ENCODE measurements at regions not wholly inside any gene's neighbourhood (a gene's known extent, or its start where the extent isn't known, plus 50 kb on each side); places are given as distances from the start of the nearest gene placed in this dataset.
"Not testable (repeated sequence)": the region's sequence is repeated elsewhere in the genome, so short reads cannot be mapped to it uniquely, and the experiment has no call there.

GRCh38 chr5:3091040-3091774 is 339.7 kb upstream of the IRX2 start:
- no peak for DNase-seq
- Mint-ChIP-seq H3K27me3 (no peaks in the 10 kb centered on the region), H3K36me3 (ENCODE audit: low read depth) (no peaks in the 10 kb centered on the region), H3K4me3 (no peak overlapping the region), H3K4me1 (no peaks in the 10 kb centered on the region), H3K9me3 (ENCODE audit: low read depth) (peaks cover 2% of the 10 kb centered on the region), H3K27ac (no peak overlapping the region)
- ChIA-PET POLR2A (no interaction called here), CTCF (interaction anchor here (0.7 kb wide), 1 partner anchor 590 kb away, joined by 3 read pairs; no protein-coding TSS in a partner anchor)
- ATAC-seq: no peak
- intact Hi-C loops (cut with DNase I, micrococcal nuclease): no loop called here

GRCh38 chr5:3090305-3090704 is 338.8 kb upstream of the IRX2 start:
- H3K9me3 Mint-ChIP-seq (ENCODE audit: low read depth); H3K4me3 Mint-ChIP-seq; DNase-seq; ATAC-seq; H3K4me1 Mint-ChIP-seq; H3K27ac Mint-ChIP-seq; POLR2A ChIA-PET; CTCF ChIA-PET; intact Hi-C loops (cut with DNase I, micrococcal nuclease); H3K36me3 Mint-ChIP-seq (ENCODE audit: low read depth); H3K27me3 Mint-ChIP-seq: not testable (repeated sequence)

DNA sequence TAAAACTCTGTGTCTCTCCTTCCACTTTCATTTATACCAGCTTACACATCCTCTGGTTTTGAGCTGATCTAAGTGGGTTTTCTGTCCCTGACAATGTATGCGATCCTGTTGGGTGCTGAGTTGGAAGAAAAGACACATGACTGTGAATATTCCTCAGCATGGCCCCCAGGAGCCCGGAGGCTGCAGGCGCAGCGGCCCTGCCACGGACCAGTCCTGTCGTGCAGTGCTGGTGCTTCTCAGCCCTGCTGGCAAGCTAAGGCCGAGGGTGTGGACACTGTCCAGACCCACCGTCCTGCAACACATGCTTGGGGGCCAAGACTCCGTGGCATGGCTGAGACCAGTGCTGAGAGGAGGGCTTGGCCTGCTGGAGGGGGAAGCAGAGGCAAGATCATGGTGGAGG is 328.9 kb upstream of the IRX2 start:
- H3K9me3 Mint-ChIP-seq (ENCODE audit: low read depth): peaks cover 15% of the 10 kb centered on the region
- H3K27ac Mint-ChIP-seq: no peak overlapping the region
- no peaks in the 10 kb centered on the region for H3K27me3 Mint-ChIP-seq
- intact Hi-C loops (cut with DNase I, micrococcal nuclease): no loop called here
- no peak overlapping the region for H3K4me3 Mint-ChIP-seq
- ChIA-PET CTCF (no interaction called here), POLR2A (no interaction called here)
- ATAC-seq (no peak), DNase-seq (no peak)
- H3K36me3 Mint-ChIP-seq (ENCODE audit: low read depth): peaks cover 1% of the 10 kb centered on the region
- no peaks in the 10 kb centered on the region for H3K4me1 Mint-ChIP-seq

DNA sequence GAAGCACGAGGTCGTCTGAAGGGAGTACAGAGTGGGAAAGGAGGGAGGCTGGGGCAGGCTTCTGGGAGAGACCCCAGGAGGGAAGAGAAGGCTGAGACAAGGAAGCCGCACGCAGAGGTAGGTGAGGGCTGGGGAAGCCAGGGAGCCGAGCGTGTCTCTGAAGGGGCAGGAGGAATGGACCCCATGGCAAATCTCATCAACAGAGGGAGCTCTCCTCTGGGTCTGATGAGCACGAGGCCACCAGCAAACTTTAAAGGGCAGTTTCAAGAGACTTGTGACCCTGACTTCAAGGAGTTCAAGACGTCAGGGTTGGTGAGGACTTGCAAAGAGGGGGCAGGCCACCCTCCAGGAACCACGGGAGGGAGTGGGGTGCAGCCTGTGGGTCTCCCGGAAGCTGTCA is 326.2 kb upstream of the IRX2 start:
- no peak for DNase-seq
- no peaks in the 10 kb centered on the region for H3K4me1 Mint-ChIP-seq
- no peaks in the 10 kb centered on the region for H3K27me3 Mint-ChIP-seq
- H3K27ac Mint-ChIP-seq: no peak overlapping the region
- ATAC-seq: no peak
- peaks cover 1% of the 10 kb centered on the region for H3K36me3 Mint-ChIP-seq (ENCODE audit: low read depth)
- peaks cover 23% of the 10 kb centered on the region for H3K9me3 Mint-ChIP-seq (ENCODE audit: low read depth)
- intact Hi-C loops (cut with DNase I, micrococcal nuclease): no loop called here
- ChIA-PET CTCF (no interaction called here), POLR2A (no interaction called here)
- H3K4me3 Mint-ChIP-seq: no peak overlapping the region

GRCh38 chr5:3075309-3075708 is 323.8 kb upstream of the IRX2 start:
- no peaks in the 10 kb centered on the region for H3K4me1 Mint-ChIP-seq
- H3K27me3 Mint-ChIP-seq: no peaks in the 10 kb centered on the region
- no peak overlapping the region for H3K4me3 Mint-ChIP-seq
- DNase-seq (no peak), ATAC-seq (no peak)
- no peak overlapping the region for H3K27ac Mint-ChIP-seq
- ChIA-PET CTCF (interaction anchor here (1.1 kb wide), 1 partner anchor 17 kb away, joined by 5 read pairs; no protein-coding TSS in a partner anchor), POLR2A (no interaction called here)
- H3K36me3 Mint-ChIP-seq (ENCODE audit: low read depth): peaks cover 1% of the 10 kb centered on the region
- H3K9me3 Mint-ChIP-seq (ENCODE audit: low read depth): peaks cover 34% of the 10 kb centered on the region
- intact Hi-C loops (cut with DNase I, micrococcal nuclease): no loop called here

DNA sequence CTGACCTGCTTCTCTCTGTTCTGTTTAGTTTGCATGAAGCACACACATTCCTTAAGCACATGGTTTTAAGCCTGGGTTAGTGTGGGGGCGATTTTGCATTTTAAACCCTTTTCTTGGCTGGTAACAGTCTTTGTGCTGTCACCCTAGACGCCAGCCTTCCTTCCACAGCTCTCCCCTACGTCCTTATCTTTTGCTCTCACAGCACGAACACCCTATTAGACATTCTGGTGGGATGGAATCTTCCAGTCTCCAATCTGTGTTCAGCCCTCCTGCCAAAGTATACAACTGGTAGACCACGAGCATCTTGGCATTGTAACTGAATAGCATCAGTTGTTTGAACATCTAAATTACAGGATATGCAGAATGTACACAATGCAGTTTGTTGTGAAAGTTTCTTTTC is 316.9 kb upstream of the IRX2 start:
- ChIA-PET CTCF (no interaction called here), POLR2A (no interaction called here)
- DNase-seq (no peak), ATAC-seq (no peak)
- Mint-ChIP-seq H3K4me3 (no peak overlapping the region), H3K36me3 (ENCODE audit: low read depth) (no peaks in the 10 kb centered on the region), H3K4me1 (no peaks in the 10 kb centered on the region), H3K27ac (no peak overlapping the region), H3K27me3 (no peaks in the 10 kb centered on the region), H3K9me3 (ENCODE audit: low read depth) (peaks cover 19% of the 10 kb centered on the region)
- intact Hi-C loops (cut with DNase I, micrococcal nuclease): no loop called here

DNA sequence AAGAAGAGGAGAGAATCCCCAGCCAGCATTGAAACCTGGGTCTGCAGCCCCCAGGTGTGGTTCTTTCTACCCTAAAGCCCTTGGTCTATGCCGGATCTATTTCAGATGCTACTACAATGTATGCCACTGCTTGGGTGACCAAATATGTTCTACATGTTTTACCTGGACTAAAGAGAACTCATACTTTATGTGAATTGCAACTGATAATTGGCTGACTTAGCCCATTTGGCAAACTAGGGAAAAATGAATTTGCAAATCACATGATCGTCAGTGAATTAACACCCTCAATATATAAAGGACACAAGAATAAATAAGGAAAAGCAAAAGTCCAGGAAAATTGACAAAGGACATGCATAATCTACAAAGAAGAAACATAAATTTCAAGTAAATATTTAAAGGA is 308.8 kb upstream of the IRX2 start:
- POLR2A ChIA-PET: no interaction called here
- CTCF ChIA-PET: interaction anchor here (0.7 kb wide), 1 partner anchor 388 kb away, joined by 5 read pairs; no protein-coding TSS in a partner anchor

DNA sequence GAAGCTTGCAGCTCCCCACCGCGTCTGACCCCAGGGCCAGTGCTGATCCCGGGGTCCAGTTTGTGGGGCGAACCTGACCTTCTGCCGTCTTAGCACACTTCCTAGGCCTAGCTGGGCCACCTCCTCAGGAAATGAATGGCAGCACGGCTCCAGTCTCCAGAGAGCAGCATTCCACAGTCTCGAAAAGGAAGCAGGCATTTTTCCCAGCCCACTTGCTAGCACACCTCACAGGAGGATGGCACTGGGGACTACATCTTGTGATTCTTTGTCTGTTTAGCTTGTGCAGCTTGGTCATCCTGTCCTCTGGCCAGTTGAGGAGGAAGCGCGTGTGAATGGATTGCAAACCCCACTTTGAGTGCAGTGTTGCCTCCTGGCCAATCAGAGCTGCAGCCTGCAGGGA is 308.0 kb upstream of the IRX2 start:
- intact Hi-C loops (cut with DNase I, micrococcal nuclease): no loop called here
- no peak for DNase-seq
- no peak overlapping the region for H3K4me3 Mint-ChIP-seq
- no peaks in the 10 kb centered on the region for H3K36me3 Mint-ChIP-seq (ENCODE audit: low read depth)
- ChIA-PET CTCF (interaction anchor here (0.7 kb wide), 1 partner anchor 387 kb away, joined by 5 read pairs; no protein-coding TSS in a partner anchor), POLR2A (no interaction called here)
- H3K4me1 Mint-ChIP-seq: no peaks in the 10 kb centered on the region
- ATAC-seq: no peak
- peaks cover 11% of the 10 kb centered on the region for H3K9me3 Mint-ChIP-seq (ENCODE audit: low read depth)
- no peaks in the 10 kb centered on the region for H3K27me3 Mint-ChIP-seq
- H3K27ac Mint-ChIP-seq: no peak overlapping the region

More for the DNA sequence above, 308.8 kb upstream of the IRX2 start:
- Mint-ChIP-seq H3K36me3 (ENCODE audit: low read depth) (no peaks in the 10 kb centered on the region), H3K4me3 (no peak overlapping the region), H3K27me3 (no peaks in the 10 kb centered on the region), H3K27ac (no peak overlapping the region), H3K9me3 (ENCODE audit: low read depth) (peaks cover 11% of the 10 kb centered on the region), H3K4me1 (no peaks in the 10 kb centered on the region)
- DNase-seq (no peak), ATAC-seq (no peak)
- intact Hi-C loops (cut with DNase I, micrococcal nuclease): no loop called here

- Mint-ChIP-seq H3K36me3 (ENCODE audit: low read depth) (no peaks in the 10 kb centered on the region), H3K9me3 (ENCODE audit: low read depth) (peaks cover 11% of the 10 kb centered on the region), H3K27me3 (no peaks in the 10 kb centered on the region), H3K4me1 (no peaks in the 10 kb centered on the region), H3K4me3 (no peak overlapping the region), H3K27ac (no peak overlapping the region)
- ChIA-PET CTCF (no interaction called here), POLR2A (no interaction called here)
- ATAC-seq (no peak), DNase-seq (no peak)
- intact Hi-C loops (cut with DNase I, micrococcal nuclease): no loop called here
Measured at GRCh38 chr5:3058942-3059341, 307.5 kb upstream of the IRX2 start.

GRCh38 chr5:3056866-3057265 is 305.4 kb upstream of the IRX2 start:
- intact Hi-C loops (cut with DNase I, micrococcal nuclease): no loop called here
- ATAC-seq (no peak), DNase-seq (no peak)
- Mint-ChIP-seq H3K4me1 (no peaks in the 10 kb centered on the region), H3K27me3 (no peaks in the 10 kb centered on the region), H3K4me3 (no peak overlapping the region), H3K9me3 (ENCODE audit: low read depth) (peaks cover 8% of the 10 kb centered on the region), H3K36me3 (ENCODE audit: low read depth) (no peaks in the 10 kb centered on the region), H3K27ac (no peak overlapping the region)
- POLR2A ChIA-PET: no interaction called here
- CTCF ChIA-PET: no interaction called here

DNA sequence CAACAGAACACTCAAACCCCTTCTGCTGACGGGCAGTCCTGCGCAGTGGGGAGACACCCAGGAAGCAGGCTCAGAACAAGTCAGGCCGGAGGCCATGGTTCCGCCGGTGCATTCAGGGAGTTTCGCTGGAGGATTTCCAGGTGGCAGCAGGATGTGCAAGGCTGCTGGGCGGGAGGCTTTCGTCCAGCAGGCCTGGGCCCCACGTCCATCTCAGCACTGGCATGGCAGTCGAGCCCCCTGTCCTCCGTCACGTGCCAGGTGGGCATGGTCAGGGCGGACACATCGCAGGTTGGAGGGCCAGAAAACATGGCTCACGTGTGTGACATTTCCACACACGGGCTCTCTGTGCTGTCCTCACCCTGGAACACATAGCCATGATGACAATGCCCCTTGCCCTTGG is 299.9 kb upstream of the IRX2 start:
- no peaks in the 10 kb centered on the region for H3K27me3 Mint-ChIP-seq
- H3K4me3 Mint-ChIP-seq: no peak overlapping the region
- ATAC-seq: no peak
- no peaks in the 10 kb centered on the region for H3K4me1 Mint-ChIP-seq
- CTCF ChIA-PET: no interaction called here
- intact Hi-C loops (cut with DNase I, micrococcal nuclease): no loop called here
- no peak for DNase-seq
- no peaks in the 10 kb centered on the region for H3K36me3 Mint-ChIP-seq (ENCODE audit: low read depth)
- POLR2A ChIA-PET: no interaction called here
- peaks cover 3% of the 10 kb centered on the region for H3K9me3 Mint-ChIP-seq (ENCODE audit: low read depth)
- no peak overlapping the region for H3K27ac Mint-ChIP-seq

GRCh38 chr5:3050863-3051262 is 299.4 kb upstream of the IRX2 start:
- ChIA-PET CTCF (no interaction called here), POLR2A (no interaction called here)
- H3K4me1 Mint-ChIP-seq: no peaks in the 10 kb centered on the region
- no peak for DNase-seq
- no peaks in the 10 kb centered on the region for H3K27me3 Mint-ChIP-seq
- peaks cover 3% of the 10 kb centered on the region for H3K9me3 Mint-ChIP-seq (ENCODE audit: low read depth)
- no peaks in the 10 kb centered on the region for H3K36me3 Mint-ChIP-seq (ENCODE audit: low read depth)
- intact Hi-C loops (cut with DNase I, micrococcal nuclease): no loop called here
- ATAC-seq: no peak
- no peak overlapping the region for H3K4me3 Mint-ChIP-seq
- H3K27ac Mint-ChIP-seq: no peak overlapping the region

Data from activated CD4-positive, alpha-beta T cell treated with anti-CD3 and anti-CD28 coated beads for 36 hours (primary cell).